D721Med (cell line): ENCODE measurements at regions not wholly inside any gene's neighbourhood (a gene's known extent, or its start where the extent isn't known, plus 50 kb on each side); places are given as distances from the start of the nearest gene placed in this dataset.
"Not testable (repeated sequence)": the region's sequence is repeated elsewhere in the genome, so short reads cannot be mapped to it uniquely, and the experiment has no call there.

Experiments used
- DNase-seq: peaks from one replicate; pipeline ENCODE4 v3.0.0; 2011; ENCODE audit warnings: low spot score; ENCODE audit not compliant: insufficient read length
- FAIRE-seq: peaks from 2 replicates; lab custom pipeline; 2011; peaks lifted over from hg19 to GRCh38; lab: Jason Lieb, UNC
- TF ChIP-seq, protein P1 (sequence below): IDR thresholded peaks from 2 replicates; pipeline ENCODE4 v1.5.1; 2012; ENCODE audit warnings: mild to moderate bottlenecking, control low read depth; ENCODE audit not compliant: insufficient read depth; ENCODE audit errors: missing control alignments

DNA sequence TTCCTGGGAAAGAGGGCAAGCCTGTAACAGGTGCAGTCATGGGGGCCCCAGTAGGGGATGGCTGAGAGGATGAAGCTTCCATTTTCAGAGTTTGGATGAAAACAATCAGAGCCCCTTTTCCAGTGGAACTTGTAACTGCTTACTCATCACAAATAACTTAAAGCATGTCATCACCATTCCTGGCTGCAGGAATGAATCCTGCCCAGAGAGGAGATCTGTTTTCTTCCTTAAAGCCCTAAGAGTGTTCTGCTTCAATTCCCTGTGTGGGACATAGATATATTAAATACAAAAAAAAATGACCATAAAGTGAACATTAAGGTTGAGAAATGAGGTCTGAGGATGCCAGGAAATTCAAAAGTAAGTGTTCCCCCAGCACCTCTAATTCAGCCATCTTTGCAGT lies 183.4 kb upstream of the MEIS1 start:
- DNase-seq (no peak), FAIRE-seq (no peak)
- TF ChIP-seq, protein P1, sequence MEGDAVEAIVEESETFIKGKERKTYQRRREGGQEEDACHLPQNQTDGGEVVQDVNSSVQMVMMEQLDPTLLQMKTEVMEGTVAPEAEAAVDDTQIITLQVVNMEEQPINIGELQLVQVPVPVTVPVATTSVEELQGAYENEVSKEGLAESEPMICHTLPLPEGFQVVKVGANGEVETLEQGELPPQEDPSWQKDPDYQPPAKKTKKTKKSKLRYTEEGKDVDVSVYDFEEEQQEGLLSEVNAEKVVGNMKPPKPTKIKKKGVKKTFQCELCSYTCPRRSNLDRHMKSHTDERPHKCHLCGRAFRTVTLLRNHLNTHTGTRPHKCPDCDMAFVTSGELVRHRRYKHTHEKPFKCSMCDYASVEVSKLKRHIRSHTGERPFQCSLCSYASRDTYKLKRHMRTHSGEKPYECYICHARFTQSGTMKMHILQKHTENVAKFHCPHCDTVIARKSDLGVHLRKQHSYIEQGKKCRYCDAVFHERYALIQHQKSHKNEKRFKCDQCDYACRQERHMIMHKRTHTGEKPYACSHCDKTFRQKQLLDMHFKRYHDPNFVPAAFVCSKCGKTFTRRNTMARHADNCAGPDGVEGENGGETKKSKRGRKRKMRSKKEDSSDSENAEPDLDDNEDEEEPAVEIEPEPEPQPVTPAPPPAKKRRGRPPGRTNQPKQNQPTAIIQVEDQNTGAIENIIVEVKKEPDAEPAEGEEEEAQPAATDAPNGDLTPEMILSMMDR = no peak

DNA sequence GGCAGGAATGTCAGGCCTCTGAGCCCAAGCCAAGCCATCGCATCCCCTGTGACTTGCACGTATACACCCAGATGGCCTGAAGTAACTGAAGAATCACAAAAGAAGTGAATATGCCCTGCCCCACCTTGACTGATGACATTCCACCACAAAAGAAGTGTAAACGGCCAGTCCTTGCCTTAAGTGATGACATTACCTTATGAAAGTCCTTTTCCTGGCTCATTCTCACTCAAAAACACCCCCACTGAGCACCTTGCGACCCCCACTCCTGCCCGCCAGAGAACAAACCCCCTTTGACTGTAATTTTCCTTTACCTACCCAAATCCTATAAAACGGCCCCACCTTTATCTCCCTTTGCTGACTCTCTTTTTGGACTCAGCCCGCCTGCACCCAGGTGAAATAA lies 185.8 kb upstream of the MEIS1 start:
- not testable (repeated sequence) for DNase-seq

DNA sequence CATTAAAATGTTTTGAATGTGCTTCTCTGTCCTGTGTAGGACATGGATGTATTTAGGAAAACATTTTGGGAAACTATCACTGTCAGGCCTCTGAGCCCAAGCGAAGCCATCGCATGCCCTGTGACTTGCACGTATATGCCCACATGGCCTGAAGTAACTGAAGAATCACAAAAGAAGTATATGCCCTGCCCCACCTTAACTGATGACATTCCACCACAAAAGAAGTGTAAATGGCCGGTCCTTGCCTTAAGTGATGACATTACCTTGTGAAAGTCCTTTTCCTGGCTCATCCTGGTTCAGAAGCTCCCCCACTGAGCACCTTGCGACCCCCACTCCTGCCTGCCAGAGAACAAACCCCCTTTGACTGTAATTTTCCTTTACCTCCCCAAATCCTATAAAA lies 191.1 kb upstream of the MEIS1 start:
- FAIRE-seq, DNase-seq: not testable (repeated sequence)

More for the DNA sequence above, 185.8 kb upstream of the MEIS1 start:
- FAIRE-seq = not testable (repeated sequence)

DNA sequence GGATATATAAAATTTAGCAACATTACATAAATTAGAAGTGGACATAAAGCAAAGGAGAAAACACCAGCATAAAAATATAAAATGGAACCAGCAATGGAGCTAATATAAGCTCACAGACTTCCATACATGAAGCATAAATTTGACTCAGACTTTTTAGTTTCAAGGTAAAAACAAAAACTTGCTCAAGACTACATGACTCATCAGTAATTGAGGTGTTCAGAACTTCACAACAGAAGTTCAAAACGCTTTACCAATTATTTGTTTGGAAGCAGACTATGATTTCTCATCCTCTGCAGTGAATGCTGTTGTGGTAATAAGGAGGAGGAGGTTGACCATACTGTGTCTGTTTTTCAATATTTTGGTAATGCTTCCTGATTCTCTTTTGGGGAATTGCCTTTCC lies 192.0 kb upstream of the MEIS1 start:
- not testable (repeated sequence) for FAIRE-seq, DNase-seq

DNA sequence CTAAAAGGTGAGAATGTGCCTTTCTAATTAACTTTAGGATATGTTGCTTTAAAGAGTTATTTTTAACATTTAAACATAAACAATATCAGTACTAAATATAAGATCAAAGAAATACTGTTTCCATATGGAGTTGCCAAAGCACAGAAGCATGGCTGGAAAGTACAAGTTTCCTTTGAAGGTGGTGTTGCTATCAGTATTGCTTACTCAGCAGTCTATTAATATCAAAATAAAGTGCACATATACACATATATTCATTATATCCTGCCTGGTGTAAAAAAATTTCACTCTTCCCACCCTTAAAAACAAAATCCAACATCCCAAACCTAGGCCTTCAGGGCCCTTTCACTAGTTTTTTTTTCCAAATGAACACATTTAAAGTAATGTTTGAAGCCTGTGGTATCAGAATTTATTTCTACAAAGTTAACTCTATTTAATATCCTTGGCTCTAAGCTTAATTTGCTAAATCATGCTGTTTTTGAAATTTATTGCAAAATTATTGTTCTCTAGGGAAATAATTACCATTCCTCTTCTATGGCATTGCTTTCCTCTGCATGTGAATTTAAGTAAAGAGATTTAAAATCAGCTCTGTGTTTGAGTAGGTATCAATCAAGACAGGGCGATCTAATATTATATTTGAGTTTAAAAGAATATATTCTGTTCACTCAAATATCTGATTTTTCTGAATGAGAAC lies 192.7 kb upstream of the MEIS1 start:
- DNase-seq (no peak), FAIRE-seq (no peak)
- TF ChIP-seq, protein P1 = no peak

DNA sequence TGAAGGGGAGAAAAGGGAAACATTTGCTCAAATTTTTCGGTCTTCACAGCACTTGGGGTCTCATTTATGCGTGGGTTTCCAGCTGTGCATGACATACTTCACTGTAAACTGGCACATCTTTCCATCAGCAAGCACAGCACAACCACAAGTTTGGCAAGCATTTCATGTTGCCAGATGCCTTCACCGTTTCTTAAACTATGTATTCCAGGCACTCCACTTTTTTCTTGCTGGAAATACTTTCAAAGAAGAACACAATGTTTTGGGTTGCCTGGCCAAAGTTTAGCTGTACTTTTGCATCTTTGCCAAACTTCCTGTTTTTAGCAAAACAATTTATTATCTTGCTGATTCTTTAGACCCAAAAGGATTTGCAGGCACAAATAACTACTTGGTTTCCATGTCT lies 194.6 kb upstream of the MEIS1 start:
- TF ChIP-seq, protein P1 = no peak
- DNase-seq (no peak), FAIRE-seq (no peak)

DNA sequence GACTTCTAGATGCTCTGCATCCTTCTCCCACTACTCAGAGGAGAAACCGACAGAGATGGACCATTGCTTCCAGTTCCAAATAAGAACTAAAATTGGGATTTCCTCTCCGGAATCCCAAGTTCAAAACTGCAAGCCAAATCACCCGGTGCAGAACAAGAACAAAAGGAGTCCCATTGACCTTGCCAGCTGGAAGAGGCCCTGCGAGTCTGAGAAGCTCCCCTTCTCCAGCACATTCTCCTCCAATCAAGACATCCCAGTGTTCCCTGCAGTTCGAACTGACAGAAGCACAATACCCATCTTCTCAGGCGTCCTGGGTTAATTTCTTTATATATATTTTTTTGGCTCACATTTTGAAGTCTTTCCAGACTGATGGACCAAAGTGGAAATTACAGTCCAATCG lies 195.3 kb upstream of the MEIS1 start:
- DNase-seq (no peak), FAIRE-seq (no peak)
- TF ChIP-seq, protein P1 = no peak

DNA sequence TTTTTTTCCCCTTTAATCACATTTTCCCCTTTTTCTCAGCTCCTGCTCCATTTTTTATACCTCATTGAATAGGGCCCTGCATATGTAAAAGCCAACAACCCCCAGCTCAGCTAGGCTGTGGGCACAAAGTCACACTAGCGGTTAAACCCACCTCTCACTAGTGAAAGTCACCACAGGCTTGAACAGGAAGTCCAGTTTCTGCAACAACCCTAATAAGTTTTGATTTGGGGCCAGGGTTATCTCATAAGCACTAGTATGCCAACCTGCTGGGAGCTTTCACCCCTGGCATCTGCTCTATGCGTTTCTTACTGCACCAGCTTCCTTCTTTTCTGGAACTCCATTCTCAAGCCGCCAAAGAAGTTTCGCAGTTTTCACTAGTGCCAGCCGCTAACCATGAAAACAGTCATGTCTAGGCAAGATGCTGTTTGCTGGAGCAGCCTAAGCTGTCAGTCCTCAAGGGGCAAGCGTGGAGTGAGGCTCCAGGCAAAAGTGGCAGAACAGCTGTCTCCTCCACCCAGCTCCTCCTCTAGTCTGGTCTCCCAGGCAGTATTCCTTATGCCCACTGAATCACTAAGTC lies 197.0 kb upstream of the MEIS1 start:
- TF ChIP-seq, protein P1 = no peak
- DNase-seq = no peak
- no peak for FAIRE-seq
